M059J (cell line): ENCODE measurements at regions not wholly inside any gene's neighbourhood (a gene's known extent, or its start where the extent isn't known, plus 50 kb on each side); places are given as distances from the start of the nearest gene placed in this dataset.

Source experiments
- DNase-seq: peaks from one replicate; pipeline ENCODE4 v3.0.0-alpha.2; 2012; ENCODE audit warnings: low read depth

- DNase-seq: no peak
These were observed 363.5 kb downstream of the SLCO4C1 start for GRCh38 chr5:101932599-101932998.

GRCh38 chr5:101929628-101930027, 366.5 kb downstream of the SLCO4C1 start:
- DNase-seq: peak; percentile 62

GRCh38 chr5:101917166-101917565, 378.9 kb downstream of the SLCO4C1 start:
- DNase-seq: no peak

GRCh38 chr5:101915554-101915953, 380.5 kb downstream of the SLCO4C1 start:
- peak; percentile 91 for DNase-seq

GRCh38 chr5:101904736-101905135, 391.3 kb downstream of the SLCO4C1 start:
- no peak for DNase-seq

- no peak for DNase-seq
These were observed 398.2 kb downstream of the SLCO4C1 start for GRCh38 chr5:101897914-101898313.

GRCh38 chr5:101894985-101895384, 401.1 kb downstream of the SLCO4C1 start:
- DNase-seq: no peak

GRCh38 chr5:101878190-101878589, 417.9 kb downstream of the SLCO4C1 start:
- peak; percentile 3 for DNase-seq

GRCh38 chr5:101877451-101877850, 418.6 kb downstream of the SLCO4C1 start:
- no peak for DNase-seq

GRCh38 chr5:101866473-101866872, 429.6 kb downstream of the SLCO4C1 start:
- DNase-seq: no peak

- no peak for DNase-seq
These were observed 435.5 kb downstream of the SLCO4C1 start for GRCh38 chr5:101860563-101860962.

- DNase-seq: no peak
These were observed 435.9 kb downstream of the SLCO4C1 start for GRCh38 chr5:101860145-101860544.

- DNase-seq: no peak
These were observed 449.6 kb downstream of the SLCO4C1 start for GRCh38 chr5:101846496-101846895.

GRCh38 chr5:101843055-101843454, 453.0 kb downstream of the SLCO4C1 start:
- no peak for DNase-seq

- peak; percentile 47 for DNase-seq
These were observed 457.6 kb downstream of the SLCO4C1 start for GRCh38 chr5:101838435-101838834.

- DNase-seq: no peak
These were observed 466.8 kb downstream of the SLCO4C1 start for GRCh38 chr5:101829255-101829654.

- DNase-seq: no peak
These were observed 484.6 kb downstream of the SLCO4C1 start for GRCh38 chr5:101811466-101811865.

- no peak for DNase-seq
These were observed 489.7 kb downstream of the SLCO4C1 start for GRCh38 chr5:101806410-101806809.

- DNase-seq: no peak
These were observed 499.7 kb downstream of the SLCO4C1 start for GRCh38 chr5:101796427-101796826.

GRCh38 chr5:101788797-101789196, 507.3 kb downstream of the SLCO4C1 start:
- DNase-seq: no peak

GRCh38 chr5:101785090-101785489, 511.0 kb downstream of the SLCO4C1 start:
- DNase-seq: no peak

GRCh38 chr5:101783241-101784013, 512.7 kb downstream of the SLCO4C1 start:
- DNase-seq: no peak

GRCh38 chr5:101782352-101783103, 513.6 kb downstream of the SLCO4C1 start:
- no peak for DNase-seq
